ENCODE measurements at regions not wholly inside any gene's neighbourhood (a gene's known extent, or its start where the extent isn't known, plus 50 kb on each side); places are given as distances from the start of the nearest gene placed in this dataset.

- no peak overlapping the region for H3K27ac Mint-ChIP-seq
Observed at GRCh38 chr3:153437666-153438065, 275.6 kb downstream of the RAP2B start.

GRCh38 chr3:153438271-153438670, 276.2 kb downstream of the RAP2B start:
- DNase-seq = no peak
- no peak overlapping the region for H3K27ac Mint-ChIP-seq

More at GRCh38 chr3:153437666-153438065, 275.6 kb downstream of the RAP2B start:
- ATAC-seq (replicated peaks) (no peak), DNase-seq (no peak)
- Mint-ChIP-seq H3K4me3 (no peak overlapping the region), H3K9me3 (no peaks in the 10 kb centered on the region), H3K4me1 (peaks cover 0 to 5% of the 10 kb centered on the region in 2 donors), H3K36me3 (no peaks in the 10 kb centered on the region), H3K27me3 (peaks cover 0 to 6% of the 10 kb centered on the region in 2 donors)

GRCh38 chr3:153439780-153440179, 277.8 kb downstream of the RAP2B start:
- no peak for DNase-seq
- peaks cover 0 to 5% of the 10 kb centered on the region in 2 donors for H3K4me1 Mint-ChIP-seq
- H3K27me3 Mint-ChIP-seq = peaks cover 0 to 6% of the 10 kb centered on the region in 2 donors
- no peaks in the 10 kb centered on the region for H3K9me3 Mint-ChIP-seq
- H3K36me3 Mint-ChIP-seq = no peaks in the 10 kb centered on the region
- no peak for ATAC-seq (replicated peaks)
- no peak overlapping the region for H3K4me3 Mint-ChIP-seq
- no peak overlapping the region for H3K27ac Mint-ChIP-seq

More at GRCh38 chr3:153438271-153438670, 276.2 kb downstream of the RAP2B start:
- Mint-ChIP-seq H3K36me3 (no peaks in the 10 kb centered on the region), H3K27me3 (peaks cover 0 to 6% of the 10 kb centered on the region in 2 donors), H3K4me1 (peaks cover 0 to 5% of the 10 kb centered on the region in 2 donors), H3K9me3 (no peaks in the 10 kb centered on the region), H3K4me3 (no peak overlapping the region)
- ATAC-seq (replicated peaks) = no peak

- Mint-ChIP-seq H3K4me3 (no peak overlapping the region), H3K27me3 (peaks cover 0 to 6% of the 10 kb centered on the region in 2 donors), H3K4me1 (peaks cover 0 to 5% of the 10 kb centered on the region in 2 donors), H3K9me3 (no peaks in the 10 kb centered on the region), H3K36me3 (no peaks in the 10 kb centered on the region), H3K27ac (no peak overlapping the region)
- DNase-seq (no peak), ATAC-seq (replicated peaks) (no peak)
Observed at GRCh38 chr3:153440311-153440710, 278.3 kb downstream of the RAP2B start.

GRCh38 chr3:153442386-153442785, 280.4 kb downstream of the RAP2B start:
- H3K27me3 Mint-ChIP-seq = peaks cover 0 to 6% of the 10 kb centered on the region in 2 donors
- peaks cover 0 to 5% of the 10 kb centered on the region in 2 donors for H3K4me1 Mint-ChIP-seq
- ATAC-seq (replicated peaks) = no peak
- no peak overlapping the region for H3K27ac Mint-ChIP-seq
- no peaks in the 10 kb centered on the region for H3K36me3 Mint-ChIP-seq
- no peak overlapping the region for H3K4me3 Mint-ChIP-seq
- H3K9me3 Mint-ChIP-seq = no peaks in the 10 kb centered on the region
- DNase-seq = no peak

GRCh38 chr3:153442799-153443487, 280.9 kb downstream of the RAP2B start:
- ATAC-seq (replicated peaks) (no peak), DNase-seq (no peak)
- Mint-ChIP-seq H3K36me3 (no peaks in the 10 kb centered on the region), H3K27ac (no peak overlapping the region), H3K4me3 (no peak overlapping the region), H3K27me3 (peaks cover 0 to 6% of the 10 kb centered on the region in 2 donors), H3K4me1 (peaks cover 0 to 5% of the 10 kb centered on the region in 2 donors), H3K9me3 (no peaks in the 10 kb centered on the region)

- H3K4me3 Mint-ChIP-seq = no peak overlapping the region
- no peaks in the 10 kb centered on the region for H3K9me3 Mint-ChIP-seq
- H3K27me3 Mint-ChIP-seq = peaks cover 0 to 6% of the 10 kb centered on the region in 2 donors
- peaks cover 0 to 2% of the 10 kb centered on the region in 2 donors for H3K4me1 Mint-ChIP-seq
- H3K36me3 Mint-ChIP-seq = no peaks in the 10 kb centered on the region
- no peak for ATAC-seq (replicated peaks)
- DNase-seq = no peak
- H3K27ac Mint-ChIP-seq = no peak overlapping the region
Observed at GRCh38 chr3:153443961-153444360, 281.9 kb downstream of the RAP2B start.

- DNase-seq (no peak), ATAC-seq (replicated peaks) (no peak)
- Mint-ChIP-seq H3K27me3 (no peaks in the 10 kb centered on the region), H3K4me1 (peaks cover 0 to 2% of the 10 kb centered on the region in 2 donors), H3K27ac (no peak overlapping the region), H3K4me3 (no peak overlapping the region), H3K9me3 (no peaks in the 10 kb centered on the region), H3K36me3 (no peaks in the 10 kb centered on the region)
Observed at GRCh38 chr3:153445817-153446216, 283.8 kb downstream of the RAP2B start.

- H3K27me3 Mint-ChIP-seq = no peaks in the 10 kb centered on the region
- H3K27ac Mint-ChIP-seq = no peak overlapping the region
- no peaks in the 10 kb centered on the region for H3K36me3 Mint-ChIP-seq
- no peaks in the 10 kb centered on the region for H3K9me3 Mint-ChIP-seq
- ATAC-seq (replicated peaks) = no peak
- peaks cover 0 to 2% of the 10 kb centered on the region in 2 donors for H3K4me1 Mint-ChIP-seq
- H3K4me3 Mint-ChIP-seq = no peak overlapping the region
- DNase-seq = no peak
Observed at GRCh38 chr3:153448151-153448829, 286.3 kb downstream of the RAP2B start.

- ATAC-seq (replicated peaks) = no peak
- no peak overlapping the region for H3K4me3 Mint-ChIP-seq
- no peaks in the 10 kb centered on the region for H3K4me1 Mint-ChIP-seq
- no peaks in the 10 kb centered on the region for H3K36me3 Mint-ChIP-seq
- no peak for DNase-seq
- H3K27me3 Mint-ChIP-seq = no peaks in the 10 kb centered on the region
- H3K9me3 Mint-ChIP-seq = no peaks in the 10 kb centered on the region
- no peak overlapping the region for H3K27ac Mint-ChIP-seq
Observed at GRCh38 chr3:153456833-153457545, 295.0 kb downstream of the RAP2B start.

GRCh38 chr3:153458881-153459280, 296.9 kb downstream of the RAP2B start:
- Mint-ChIP-seq H3K27ac (no peak overlapping the region), H3K4me3 (no peak overlapping the region), H3K9me3 (peaks cover 0 to 2% of the 10 kb centered on the region in 2 donors), H3K36me3 (no peaks in the 10 kb centered on the region), H3K4me1 (peaks cover 0 to 3% of the 10 kb centered on the region in 2 donors), H3K27me3 (no peaks in the 10 kb centered on the region)
- ATAC-seq (replicated peaks) (no peak), DNase-seq (no peak)

- H3K4me1 Mint-ChIP-seq = peaks cover 7 to 15% of the 10 kb centered on the region in 2 donors
- DNase-seq = no peak
- H3K9me3 Mint-ChIP-seq = peaks cover 0 to 2% of the 10 kb centered on the region in 2 donors
- no peaks in the 10 kb centered on the region for H3K36me3 Mint-ChIP-seq
- no peak overlapping the region for H3K4me3 Mint-ChIP-seq
- no peak for ATAC-seq (replicated peaks)
- H3K27ac Mint-ChIP-seq = no peak overlapping the region
- no peaks in the 10 kb centered on the region for H3K27me3 Mint-ChIP-seq
Observed at GRCh38 chr3:153462545-153462944, 300.5 kb downstream of the RAP2B start.

- Mint-ChIP-seq H3K27ac (no peak overlapping the region), H3K9me3 (peaks cover 0 to 2% of the 10 kb centered on the region in 2 donors), H3K4me3 (no peak overlapping the region), H3K4me1 (peaks cover 7 to 15% of the 10 kb centered on the region in 2 donors), H3K27me3 (no peaks in the 10 kb centered on the region), H3K36me3 (no peaks in the 10 kb centered on the region)
- ATAC-seq (replicated peaks) = peak; percentile 99
- peak; percentile 6 for DNase-seq
Observed at GRCh38 chr3:153463895-153464294, 301.9 kb downstream of the RAP2B start.

GRCh38 chr3:153469162-153469561, 307.1 kb downstream of the RAP2B start:
- H3K4me3 Mint-ChIP-seq = no peak overlapping the region
- H3K9me3 Mint-ChIP-seq = peaks cover 0 to 3% of the 10 kb centered on the region in 2 donors
- peaks cover 0 to 8% of the 10 kb centered on the region in 2 donors for H3K27me3 Mint-ChIP-seq
- DNase-seq (no peak), ATAC-seq (replicated peaks) (no peak)
- no peak overlapping the region for H3K27ac Mint-ChIP-seq
- H3K36me3 Mint-ChIP-seq = no peaks in the 10 kb centered on the region
- peaks cover 4 to 15% of the 10 kb centered on the region in 2 donors for H3K4me1 Mint-ChIP-seq

Measured in stimulated activated naive B cell treated with anti-CD40 and anti-IgM and Interleukin-4, amounts not matched to agents 10 μg/mL and 1 μg/mL and 100 μg/mL, for 72 hours (primary cell).